Thyroid gland (tissue), 4 donors: ENCODE measurements at regions not wholly inside any gene's neighbourhood (a gene's known extent, or its start where the extent isn't known, plus 50 kb on each side); places are given as distances from the start of the nearest gene placed in this dataset.

ENCODE experiments used
- POLR2A ChIP-seq, 2 donors: fragments of 450-650 bp; IDR thresholded peaks; one replicate each; pipeline ENCODE4 v1.6.1; 2017; ENCODE audit warnings: antibody characterized with exemption in 2 of 2, mild to moderate bottlenecking in 2 of 2, moderate library complexity in 1 of 2
- TF ChIP-seq, protein P1 (sequence below), 6 experiments: fragments of 200-600 bp in 3 of 6; fragments of 450-650 bp in 3 of 6; sonication (generic) in 3 of 6; IDR thresholded peaks; one replicate each; pipeline ENCODE4 v1.5.1; 2016 to 2019; ENCODE audit warnings: antibody characterized with exemption in 6 of 6, mild to moderate bottlenecking in 2 of 6, inconsistent platforms in 1 of 6, moderate library complexity in 1 of 6

DNA sequence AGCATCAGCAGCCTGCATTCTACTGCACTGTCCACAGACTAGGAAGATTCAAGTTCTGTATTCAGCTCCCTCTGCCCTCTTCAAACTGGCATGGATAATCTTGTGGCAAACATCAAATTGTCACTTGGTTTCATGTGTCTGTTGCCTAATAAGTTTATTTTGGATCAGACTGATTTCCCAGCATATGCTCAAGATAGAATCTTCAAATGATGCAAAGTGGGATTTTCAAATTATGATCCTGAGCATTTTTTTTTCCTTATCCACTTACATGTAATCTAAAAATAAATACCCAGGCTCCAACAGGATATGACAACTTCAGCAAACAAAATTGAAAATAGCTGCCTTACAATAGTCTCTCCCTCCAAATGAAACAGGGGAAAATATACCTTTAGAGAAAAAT, 160.9 kb upstream of the VRK2 start:
- TF ChIP-seq, protein P1, sequence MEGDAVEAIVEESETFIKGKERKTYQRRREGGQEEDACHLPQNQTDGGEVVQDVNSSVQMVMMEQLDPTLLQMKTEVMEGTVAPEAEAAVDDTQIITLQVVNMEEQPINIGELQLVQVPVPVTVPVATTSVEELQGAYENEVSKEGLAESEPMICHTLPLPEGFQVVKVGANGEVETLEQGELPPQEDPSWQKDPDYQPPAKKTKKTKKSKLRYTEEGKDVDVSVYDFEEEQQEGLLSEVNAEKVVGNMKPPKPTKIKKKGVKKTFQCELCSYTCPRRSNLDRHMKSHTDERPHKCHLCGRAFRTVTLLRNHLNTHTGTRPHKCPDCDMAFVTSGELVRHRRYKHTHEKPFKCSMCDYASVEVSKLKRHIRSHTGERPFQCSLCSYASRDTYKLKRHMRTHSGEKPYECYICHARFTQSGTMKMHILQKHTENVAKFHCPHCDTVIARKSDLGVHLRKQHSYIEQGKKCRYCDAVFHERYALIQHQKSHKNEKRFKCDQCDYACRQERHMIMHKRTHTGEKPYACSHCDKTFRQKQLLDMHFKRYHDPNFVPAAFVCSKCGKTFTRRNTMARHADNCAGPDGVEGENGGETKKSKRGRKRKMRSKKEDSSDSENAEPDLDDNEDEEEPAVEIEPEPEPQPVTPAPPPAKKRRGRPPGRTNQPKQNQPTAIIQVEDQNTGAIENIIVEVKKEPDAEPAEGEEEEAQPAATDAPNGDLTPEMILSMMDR (IDR thresholded peaks at IDR 0.05): no peak
- no peak for TF ChIP-seq POLR2A (IDR thresholded peaks at IDR 0.05)
